SU-DHL-6 (cell line): ENCODE measurements at regions not wholly inside any gene's neighbourhood (a gene's known extent, or its start where the extent isn't known, plus 50 kb on each side); places are given as distances from the start of the nearest gene placed in this dataset.

Experiments used
- EZH2phosphoT487 ChIP-seq: fragments of 200-600 bp; sonication (generic), shearing (Covaris generic); conservative IDR thresholded peaks from 2 replicates; pipeline ENCODE4 v1.6.1; 2018; ENCODE audit warnings: mild to moderate bottlenecking, antibody characterized with exemption, low read length, moderate library complexity, mixed read lengths
- TF ChIP-seq, protein P1 (sequence below): fragments of 200-600 bp; sonication (generic); IDR thresholded peaks from one replicate; pipeline ENCODE4 v1.5.1; 2017; ENCODE audit warnings: antibody characterized with exemption, mild to moderate bottlenecking, low read length, moderate library complexity; ENCODE audit not compliant: insufficient read depth, poor library complexity, severe bottlenecking

DNA sequence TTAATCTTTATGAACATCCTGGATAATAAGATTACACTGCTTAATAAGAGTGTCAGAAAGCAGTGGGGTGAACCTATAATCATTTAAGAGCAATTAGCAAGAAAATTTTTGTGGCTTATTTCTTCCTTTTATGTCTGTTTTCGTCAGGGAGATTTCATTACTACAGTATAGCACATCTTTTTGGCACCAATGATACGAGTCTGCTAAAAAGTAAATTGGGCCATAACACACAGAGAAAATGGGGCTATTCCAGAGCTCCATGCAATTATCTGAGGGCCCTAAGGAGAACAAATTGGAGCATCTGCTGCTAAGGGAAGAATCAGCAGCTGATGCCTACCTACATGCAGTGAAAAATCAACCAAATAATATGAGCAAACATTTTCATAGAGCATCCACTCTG is 330.3 kb upstream of the NCAM2 start:
- TF ChIP-seq, protein P1, sequence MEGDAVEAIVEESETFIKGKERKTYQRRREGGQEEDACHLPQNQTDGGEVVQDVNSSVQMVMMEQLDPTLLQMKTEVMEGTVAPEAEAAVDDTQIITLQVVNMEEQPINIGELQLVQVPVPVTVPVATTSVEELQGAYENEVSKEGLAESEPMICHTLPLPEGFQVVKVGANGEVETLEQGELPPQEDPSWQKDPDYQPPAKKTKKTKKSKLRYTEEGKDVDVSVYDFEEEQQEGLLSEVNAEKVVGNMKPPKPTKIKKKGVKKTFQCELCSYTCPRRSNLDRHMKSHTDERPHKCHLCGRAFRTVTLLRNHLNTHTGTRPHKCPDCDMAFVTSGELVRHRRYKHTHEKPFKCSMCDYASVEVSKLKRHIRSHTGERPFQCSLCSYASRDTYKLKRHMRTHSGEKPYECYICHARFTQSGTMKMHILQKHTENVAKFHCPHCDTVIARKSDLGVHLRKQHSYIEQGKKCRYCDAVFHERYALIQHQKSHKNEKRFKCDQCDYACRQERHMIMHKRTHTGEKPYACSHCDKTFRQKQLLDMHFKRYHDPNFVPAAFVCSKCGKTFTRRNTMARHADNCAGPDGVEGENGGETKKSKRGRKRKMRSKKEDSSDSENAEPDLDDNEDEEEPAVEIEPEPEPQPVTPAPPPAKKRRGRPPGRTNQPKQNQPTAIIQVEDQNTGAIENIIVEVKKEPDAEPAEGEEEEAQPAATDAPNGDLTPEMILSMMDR, result no peak
- TF ChIP-seq EZH2phosphoT487, result no peak
